ENCODE measurements at regions not wholly inside any gene's neighbourhood (a gene's known extent, or its start where the extent isn't known, plus 50 kb on each side); places are given as distances from the start of the nearest gene placed in this dataset.

GRCh38 chr6:138590796-138591709 lies 91.8 kb upstream of the NHSL1 start:
- Histone ChIP-seq H4K5ac (ENCODE audit: insufficient read length, low read depth, low read length) (no peak overlapping the region), H2AFZ (ENCODE audit: low read length) (no peak overlapping the region), H3K4ac (replicated peaks; ENCODE audit: insufficient read length, low read depth, low read length) (no peak overlapping the region), H2BK5ac (ENCODE audit: low read depth, low read length) (no peak overlapping the region), H3K4me3 (ENCODE audit: extremely low read depth in 1 of 4, insufficient read depth in 2 of 4, low read depth in 3 of 4, low read length in 4 of 4) (no peak overlapping the region), H3K9me3 (ENCODE audit: insufficient read depth in 2 of 2, low read depth in 1 of 2, low read length in 1 of 2) (no peaks in the 10 kb centered on the region), H2BK120ac (replicated peaks; ENCODE audit: low read depth, low read length) (no peak overlapping the region), H4K91ac (replicated peaks; ENCODE audit: insufficient read length, low read length) (no peak overlapping the region), H4K20me1 (replicated peaks in 1 of 2; ENCODE audit: control insufficient read depth in 1 of 2, insufficient read depth in 2 of 2, low read length in 2 of 2) (peaks cover 0 to 5% of the 10 kb centered on the region in 2 experiments), H3K23me2 (ENCODE audit: low read depth, low read length) (no peaks in the 10 kb centered on the region), H3K23ac (ENCODE audit: insufficient read length) (no peak overlapping the region), H3K4me1 (replicated peaks in 1 of 4; ENCODE audit: control insufficient read depth in 3 of 4, insufficient read depth in 4 of 4, low read length in 3 of 4) (peaks cover 3 to 24% (median 15%) of the 10 kb centered on the region in 4 experiments), H2BK20ac (ENCODE audit: low read length) (peak overlapping the region; percentile 43; the same call in 1 of the 2 replicates), H3K18ac (ENCODE audit: extremely low read depth, low read length) (no peak overlapping the region), H3K4me2 (ENCODE audit: insufficient read depth in 1 of 2, low read depth in 2 of 2, low read length in 2 of 2) (no peak overlapping the region), H3K56ac (replicated peaks; ENCODE audit: insufficient read length, low read depth, low read length) (no peak overlapping the region), H4K8ac (ENCODE audit: extremely low read depth, insufficient read depth, low read length) (no peak overlapping the region), H3K79me1 (ENCODE audit: low read depth, low read length) (peaks cover 4% of the 10 kb centered on the region; the same call in 1 of the 2 replicates), H3K79me2 (ENCODE audit: control insufficient read depth in 1 of 2, insufficient read depth in 2 of 2, low read length in 2 of 2) (peaks cover 0 to 25% of the 10 kb centered on the region in 2 experiments; a peak in 2 of 4 replicates), H3K36me3 (ENCODE audit: control insufficient read depth in 2 of 4, insufficient read depth in 4 of 4, low read length in 3 of 4) (no peaks in the 10 kb centered on the region), H3K9ac (replicated peaks in 1 of 4; ENCODE audit: extremely low read depth in 1 of 4, low read depth in 3 of 4, low read length in 3 of 4) (no peak overlapping the region), H2BK15ac (ENCODE audit: low read length) (no peak overlapping the region), H2BK12ac (ENCODE audit: low read depth, low read length) (peak overlapping the region; percentile 28; the same call in 1 of the 2 replicates), H3K27ac (ENCODE audit: low read depth, low read length) (no peak overlapping the region), H3K27me3 (replicated peaks in 1 of 4; ENCODE audit: control insufficient read depth in 3 of 4, extremely low read depth in 1 of 4, insufficient read depth in 3 of 4, low read length in 3 of 4) (no peaks in the 10 kb centered on the region; a peak in 1 of 7 replicates), H3K14ac (ENCODE audit: insufficient read length) (no peak overlapping the region), H2AK5ac (ENCODE audit: low read depth, low read length) (peak overlapping the region; percentile 32; the same call in 1 of the 2 replicates)
- POLR2A ChIA-PET (ENCODE audit: partially characterized antibody), result interaction anchor here (1.6 kb wide), 1 partner anchor 175 kb away, joined by 3 read pairs; no protein-coding TSS in a partner anchor
- FAIRE-seq, result peak; percentile 75
- WGBS, 2 experiments (ENCODE audit: extremely low coverage in 1 of 2, insufficient coverage in 1 of 2, insufficient read length in 1 of 2, insufficient replicate concordance in 2 of 2, low coverage in 1 of 2, low lambda C conversion rate in 2 of 2, missing lambda C conversion rate in 1 of 2), result 46% methylated on average over 3 of the region's 3 CpGs; no CpG with 5 or more reads in 1 of the 2 experiments
- CTCF ChIA-PET (ENCODE audit: partially characterized antibody), result interaction anchor here (0.7 to 8.1 kb wide), 34 partner anchors 14 to 474 kb away, joined by 3 to 62 read pairs (median 4); partner anchors contain the start of gene CCDC28A
- DNase-seq (ENCODE audit: low read depth in 1 of 2, low spot score in 2 of 2), result peak in 1 of 2 experiments; percentile 69
- no peak for TF ChIP-seq SIRT6 (IDR thresholded peaks at IDR 0.05; ENCODE audit: low read length)
- no peak for TF ChIP-seq JUND (IDR thresholded peaks at IDR 0.05; ENCODE audit: low read length)
- no peak for TF ChIP-seq TCF12 (IDR thresholded peaks at IDR 0.05; ENCODE audit: low read depth, low read length)
- TF ChIP-seq, protein P1, sequence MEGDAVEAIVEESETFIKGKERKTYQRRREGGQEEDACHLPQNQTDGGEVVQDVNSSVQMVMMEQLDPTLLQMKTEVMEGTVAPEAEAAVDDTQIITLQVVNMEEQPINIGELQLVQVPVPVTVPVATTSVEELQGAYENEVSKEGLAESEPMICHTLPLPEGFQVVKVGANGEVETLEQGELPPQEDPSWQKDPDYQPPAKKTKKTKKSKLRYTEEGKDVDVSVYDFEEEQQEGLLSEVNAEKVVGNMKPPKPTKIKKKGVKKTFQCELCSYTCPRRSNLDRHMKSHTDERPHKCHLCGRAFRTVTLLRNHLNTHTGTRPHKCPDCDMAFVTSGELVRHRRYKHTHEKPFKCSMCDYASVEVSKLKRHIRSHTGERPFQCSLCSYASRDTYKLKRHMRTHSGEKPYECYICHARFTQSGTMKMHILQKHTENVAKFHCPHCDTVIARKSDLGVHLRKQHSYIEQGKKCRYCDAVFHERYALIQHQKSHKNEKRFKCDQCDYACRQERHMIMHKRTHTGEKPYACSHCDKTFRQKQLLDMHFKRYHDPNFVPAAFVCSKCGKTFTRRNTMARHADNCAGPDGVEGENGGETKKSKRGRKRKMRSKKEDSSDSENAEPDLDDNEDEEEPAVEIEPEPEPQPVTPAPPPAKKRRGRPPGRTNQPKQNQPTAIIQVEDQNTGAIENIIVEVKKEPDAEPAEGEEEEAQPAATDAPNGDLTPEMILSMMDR (IDR thresholded peaks at IDR 0.05; ENCODE audit: control extremely low read depth in 1 of 3, insufficient read depth in 1 of 3, low read depth in 1 of 3, low read length in 3 of 3), result peak in 2 of 3 experiments; percentile 67 to 87; a peak in 3 of 4 replicates
- no peak for TF ChIP-seq HDAC6 (IDR thresholded peaks at IDR 0.05; ENCODE audit: low read depth, low read length)
- TF ChIP-seq CEBPB (IDR thresholded peaks at IDR 0.05; ENCODE audit: low read depth, low read length), result no peak
- peak; percentile 75 to 80 for TF ChIP-seq RAD21 (IDR thresholded peaks at IDR 0.05 in 1 of 2, conservative IDR thresholded peaks at IDR 0.05 in 1 of 2; ENCODE audit: low read depth in 2 of 2, low read length in 2 of 2)
- TF ChIP-seq SP1 (IDR thresholded peaks at IDR 0.05; ENCODE audit: low read depth, low read length), result no peak
- TF ChIP-seq TEAD4 (IDR thresholded peaks at IDR 0.05; ENCODE audit: low read depth, low read length), result no peak
